ENCODE measurements at regions not wholly inside any gene's neighbourhood (a gene's known extent, or its start where the extent isn't known, plus 50 kb on each side); places are given as distances from the start of the nearest gene placed in this dataset.

DNA sequence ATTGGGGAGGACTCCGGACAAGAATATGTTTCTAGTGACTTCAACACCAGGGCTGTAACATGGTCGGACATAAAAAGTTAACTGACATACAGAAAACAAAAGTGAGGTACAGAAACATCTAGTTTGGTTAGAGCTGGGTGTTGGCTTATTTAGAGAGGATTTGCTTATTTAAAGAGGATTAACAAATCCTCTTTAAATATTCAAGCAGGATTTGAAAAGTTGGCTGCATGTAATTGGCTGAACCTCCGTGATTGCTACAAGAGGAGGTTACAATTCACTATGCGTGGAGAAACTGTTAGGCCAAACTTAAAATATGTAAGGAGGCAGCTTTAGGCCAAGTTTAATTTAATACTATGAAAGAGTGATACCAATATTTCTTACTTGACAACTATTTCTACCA lies 2707.4 kb downstream of the ARAP2 start:
- TF ChIP-seq, protein P1, sequence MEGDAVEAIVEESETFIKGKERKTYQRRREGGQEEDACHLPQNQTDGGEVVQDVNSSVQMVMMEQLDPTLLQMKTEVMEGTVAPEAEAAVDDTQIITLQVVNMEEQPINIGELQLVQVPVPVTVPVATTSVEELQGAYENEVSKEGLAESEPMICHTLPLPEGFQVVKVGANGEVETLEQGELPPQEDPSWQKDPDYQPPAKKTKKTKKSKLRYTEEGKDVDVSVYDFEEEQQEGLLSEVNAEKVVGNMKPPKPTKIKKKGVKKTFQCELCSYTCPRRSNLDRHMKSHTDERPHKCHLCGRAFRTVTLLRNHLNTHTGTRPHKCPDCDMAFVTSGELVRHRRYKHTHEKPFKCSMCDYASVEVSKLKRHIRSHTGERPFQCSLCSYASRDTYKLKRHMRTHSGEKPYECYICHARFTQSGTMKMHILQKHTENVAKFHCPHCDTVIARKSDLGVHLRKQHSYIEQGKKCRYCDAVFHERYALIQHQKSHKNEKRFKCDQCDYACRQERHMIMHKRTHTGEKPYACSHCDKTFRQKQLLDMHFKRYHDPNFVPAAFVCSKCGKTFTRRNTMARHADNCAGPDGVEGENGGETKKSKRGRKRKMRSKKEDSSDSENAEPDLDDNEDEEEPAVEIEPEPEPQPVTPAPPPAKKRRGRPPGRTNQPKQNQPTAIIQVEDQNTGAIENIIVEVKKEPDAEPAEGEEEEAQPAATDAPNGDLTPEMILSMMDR (IDR thresholded peaks at IDR 0.05; ENCODE audit: poor library complexity), result no peak
- TF ChIP-seq EZH2 (IDR thresholded peaks at IDR 0.05; ENCODE audit: borderline replicate concordance), result no peak
